NCI-H82 (cell line): ENCODE measurements at regions not wholly inside any gene's neighbourhood (a gene's known extent, or its start where the extent isn't known, plus 50 kb on each side); places are given as distances from the start of the nearest gene placed in this dataset.

Source experiments
- DNase-seq: peaks from one replicate; lab custom pipeline; 2025; lab: John Stamatoyannopoulos, UW

DNA sequence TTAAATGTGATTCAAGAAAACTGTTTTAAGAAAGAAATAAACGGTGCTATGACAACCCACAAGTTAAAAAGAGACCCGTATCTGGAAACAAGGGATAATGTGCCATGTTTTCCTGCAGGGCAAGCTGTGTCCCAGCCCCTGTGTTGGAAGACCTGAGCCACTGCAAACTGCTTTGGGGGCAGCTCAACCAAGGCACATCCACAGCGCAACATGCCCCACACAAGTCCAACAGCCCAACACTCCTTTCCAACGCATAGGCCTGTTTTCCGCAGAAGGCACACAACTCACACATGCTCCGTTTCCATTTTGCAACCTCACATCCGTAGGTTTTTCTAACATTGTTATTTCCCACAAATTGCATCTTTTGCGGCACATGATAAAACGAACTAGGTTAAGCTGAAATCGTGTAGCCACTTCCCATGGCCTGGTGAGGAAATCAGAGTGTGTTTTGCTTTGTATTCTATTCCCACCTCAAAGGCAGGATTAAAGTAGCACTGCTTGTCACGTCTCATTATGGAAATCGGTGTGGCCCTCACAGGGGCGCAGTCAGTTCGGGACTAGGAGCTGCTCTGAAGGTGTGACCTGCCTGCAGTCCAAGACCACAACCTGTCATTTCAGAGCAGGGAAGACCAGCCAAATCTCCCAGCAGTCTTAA, 50.5 kb upstream of the ZNF516 start:
- DNase-seq, result no peak

DNA sequence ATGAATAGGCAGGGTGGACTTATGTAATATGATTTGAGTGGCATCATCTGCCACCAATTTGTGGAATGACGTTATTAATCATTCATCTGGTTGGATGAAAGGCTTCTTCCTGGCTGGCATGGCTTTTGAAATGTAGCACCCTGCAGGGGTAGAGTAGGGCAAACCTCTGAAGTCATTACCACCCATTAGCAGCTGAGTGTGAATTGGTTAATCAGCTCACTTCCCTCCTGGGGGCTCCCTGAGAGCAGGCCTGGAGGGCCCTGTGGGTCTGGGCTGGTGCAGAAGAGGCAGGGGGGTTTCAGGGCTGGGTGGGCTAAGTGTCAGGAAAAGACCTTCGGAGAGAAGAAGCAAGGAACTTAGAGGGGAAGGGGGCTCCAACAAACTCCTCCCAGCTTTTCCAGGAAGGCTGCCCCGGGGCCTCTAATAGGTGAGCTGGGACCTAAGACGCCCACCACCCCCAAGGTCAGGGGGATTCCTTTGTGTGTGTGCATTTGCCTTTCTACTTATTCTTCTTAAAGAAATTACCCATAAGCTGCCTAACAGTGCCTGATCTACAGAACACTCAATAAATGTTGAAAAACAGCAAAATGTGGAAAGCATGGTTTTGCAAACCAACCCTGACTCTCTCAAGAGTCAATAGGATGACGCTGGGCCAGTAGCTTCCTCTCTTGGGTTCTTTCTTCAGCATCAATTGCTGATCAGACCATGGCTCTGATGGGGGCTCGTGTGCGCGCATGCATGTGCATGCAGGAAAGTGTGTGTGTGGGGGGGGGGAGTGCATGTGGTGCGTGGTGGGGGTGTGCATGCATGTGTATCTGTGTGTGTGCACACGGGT, 49.7 kb upstream of the ZNF516 start:
- DNase-seq, result no peak
